CD8-positive, alpha-beta memory T cell (primary cell): ENCODE measurements at regions not wholly inside any gene's neighbourhood (a gene's known extent, or its start where the extent isn't known, plus 50 kb on each side); places are given as distances from the start of the nearest gene placed in this dataset.
"Not testable (repeated sequence)": the region's sequence is repeated elsewhere in the genome, so short reads cannot be mapped to it uniquely, and the experiment has no call there.

Experiments
- CTCF ChIA-PET: fragments of 350-600 bp; sonication (Branson Sonifier 250); formaldehyde crosslinking; loops from one replicate; lab custom pipeline; 2021; ENCODE audit warnings: antibody characterized with exemption; lab: Charles Lee
- POLR2A ChIA-PET: fragments of 350-600 bp; sonication (Branson Sonifier 250); formaldehyde crosslinking; loops from one replicate; lab custom pipeline; 2021; ENCODE audit warnings: antibody characterized with exemption; lab: Charles Lee
- DNase-seq, 5 donors: peaks; one replicate each; pipeline versions ENCODE4 v3.0.0 to v3.0.0-alpha.2; 2020 to 2022; ENCODE audit warnings: mixed read lengths in 1 of 5
- H3K27ac ChIP-seq: one replicate; pipeline ENCODE4 v1.7.0; 2013; ENCODE audit warnings: low read depth, mild to moderate bottlenecking, low read length, moderate library complexity
- H3K27me3 ChIP-seq: 2 replicates; pipeline ENCODE4 v1.7.0; 2013; ENCODE audit warnings: low read length, mild to moderate bottlenecking; ENCODE audit not compliant: insufficient read depth, poor library complexity, severe bottlenecking
- H3K36me3 ChIP-seq: 2 replicates; pipeline ENCODE4 v1.7.0; 2013; ENCODE audit warnings: mild to moderate bottlenecking, low read length, moderate library complexity; ENCODE audit not compliant: insufficient read depth
- H3K4me1 ChIP-seq: 2 replicates; pipeline ENCODE4 v1.7.0; 2013; ENCODE audit warnings: mild to moderate bottlenecking, low read length, moderate library complexity; ENCODE audit not compliant: insufficient read depth
- H3K4me3 ChIP-seq: 2 replicates; pipeline ENCODE4 v1.7.0; 2013; ENCODE audit warnings: mild to moderate bottlenecking, low read length
- H3K9me3 ChIP-seq: 2 replicates; pipeline ENCODE4 v1.7.0; 2013; ENCODE audit warnings: mild to moderate bottlenecking, low read length
- H3K27ac Mint-ChIP-seq, 8 donors: one replicate each; pipeline ENCODE4 v1.8.0; 2020 to 2021; ENCODE audit warnings: mixed read lengths in 8 of 8, mild to moderate bottlenecking in 6 of 8, inconsistent platforms in 3 of 8, moderate library complexity in 3 of 8
- H3K27me3 Mint-ChIP-seq, 2 donors: one replicate each; pipeline ENCODE4 v1.8.0; 2020 to 2021; ENCODE audit warnings: mixed read lengths in 2 of 2, mild to moderate bottlenecking in 1 of 2, moderate library complexity in 1 of 2
- H3K36me3 Mint-ChIP-seq, 3 donors: one replicate each; pipeline ENCODE4 v1.8.0; 2020 to 2021; ENCODE audit warnings: mixed read lengths in 3 of 3, inconsistent platforms in 1 of 3, mild to moderate bottlenecking in 1 of 3
- H3K4me1 Mint-ChIP-seq, 3 donors: one replicate each; pipeline ENCODE4 v1.8.0; 2020 to 2021; ENCODE audit warnings: mixed read lengths in 3 of 3, inconsistent platforms in 1 of 3, mild to moderate bottlenecking in 1 of 3
- H3K4me3 Mint-ChIP-seq, 7 donors: one replicate each; pipeline ENCODE4 v1.8.0; 2020 to 2021; ENCODE audit warnings: mixed read lengths in 7 of 7, mild to moderate bottlenecking in 6 of 7, moderate library complexity in 4 of 7, inconsistent platforms in 2 of 7
- H3K9me3 Mint-ChIP-seq, 5 donors: one replicate each; pipeline ENCODE4 v1.8.0; 2020 to 2022; ENCODE audit warnings: mixed read lengths in 5 of 5, mild to moderate bottlenecking in 3 of 5, moderate library complexity in 2 of 5, inconsistent platforms in 1 of 5

- H3K36me3 Mint-ChIP-seq = no peaks in the 10 kb centered on the region
- no peak overlapping the region for H3K4me3 Mint-ChIP-seq
- Histone ChIP-seq H3K4me1 (no peaks in the 10 kb centered on the region), H3K27ac (no peak overlapping the region), H3K4me3 (no peak overlapping the region), H3K9me3 (no peaks in the 10 kb centered on the region), H3K36me3 (no peaks in the 10 kb centered on the region), H3K27me3 (no peaks in the 10 kb centered on the region)
- CTCF ChIA-PET = no interaction called here
- H3K27me3 Mint-ChIP-seq = peaks cover 11 to 60% of the 10 kb centered on the region in 2 donors
- DNase-seq = no peak
- H3K4me1 Mint-ChIP-seq = no peaks in the 10 kb centered on the region
- no peak overlapping the region for H3K27ac Mint-ChIP-seq
- POLR2A ChIA-PET = no interaction called here
- H3K9me3 Mint-ChIP-seq = peaks cover 0 to 10% (median 2%) of the 10 kb centered on the region in 5 donors
Measured at GRCh38 chr1:38153778-38154470, 107.3 kb upstream of the POU3F1 start.

- H3K4me1 Mint-ChIP-seq = no peaks in the 10 kb centered on the region
- H3K27ac ChIP-seq = no peak overlapping the region
- ChIA-PET POLR2A (no interaction called here), CTCF (no interaction called here)
- DNase-seq = no peak
- H3K4me3 Mint-ChIP-seq = no peak overlapping the region
- H3K27me3 Mint-ChIP-seq = peaks cover 11 to 55% of the 10 kb centered on the region in 2 donors
- H3K4me3 ChIP-seq = no peak overlapping the region
- H3K27me3 ChIP-seq = no peaks in the 10 kb centered on the region
- H3K27ac Mint-ChIP-seq = no peak overlapping the region
- peaks cover 0 to 10% (median 2%) of the 10 kb centered on the region in 5 donors for H3K9me3 Mint-ChIP-seq
- no peaks in the 10 kb centered on the region for H3K4me1 ChIP-seq
- no peaks in the 10 kb centered on the region for H3K36me3 Mint-ChIP-seq
- H3K9me3 ChIP-seq = no peaks in the 10 kb centered on the region
- H3K36me3 ChIP-seq = no peaks in the 10 kb centered on the region
Measured at GRCh38 chr1:38153066-38153777, 106.6 kb upstream of the POU3F1 start.

GRCh38 chr1:38152351-38153065, 105.9 kb upstream of the POU3F1 start:
- Mint-ChIP-seq H3K27ac (no peak overlapping the region), H3K36me3 (no peaks in the 10 kb centered on the region), H3K4me3 (no peak overlapping the region), H3K9me3 (peaks cover 0 to 10% (median 2%) of the 10 kb centered on the region in 5 donors), H3K4me1 (no peaks in the 10 kb centered on the region), H3K27me3 (peaks cover 11 to 52% of the 10 kb centered on the region in 2 donors)
- DNase-seq = no peak
- no peaks in the 10 kb centered on the region for H3K27me3 ChIP-seq
- H3K4me1 ChIP-seq = no peaks in the 10 kb centered on the region
- ChIA-PET CTCF (no interaction called here), POLR2A (no interaction called here)
- no peaks in the 10 kb centered on the region for H3K36me3 ChIP-seq
- no peak overlapping the region for H3K27ac ChIP-seq
- no peak overlapping the region for H3K4me3 ChIP-seq
- no peaks in the 10 kb centered on the region for H3K9me3 ChIP-seq

DNA sequence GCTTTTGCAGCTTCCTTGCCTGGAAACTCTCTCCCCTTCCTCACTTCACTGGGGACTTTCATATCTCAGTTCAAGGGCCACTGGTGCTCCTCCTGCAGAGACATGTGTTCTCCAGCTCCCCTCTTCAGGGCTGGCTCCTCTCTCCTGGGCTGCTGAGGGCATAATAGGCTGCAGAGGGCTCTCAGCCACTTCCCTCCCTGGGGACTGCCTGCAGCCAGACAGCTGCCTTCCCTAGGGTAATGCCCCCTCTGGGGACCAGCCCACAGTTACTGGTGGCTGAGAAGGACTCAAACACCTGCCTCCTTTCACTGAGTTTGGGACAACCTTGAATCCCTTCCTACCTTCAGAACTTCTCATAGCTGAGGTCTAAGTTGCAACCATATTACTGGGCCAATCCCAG, 104.8 kb upstream of the POU3F1 start:
- no peaks in the 10 kb centered on the region for H3K27me3 ChIP-seq
- no peak overlapping the region for H3K4me3 Mint-ChIP-seq
- H3K4me1 ChIP-seq = no peaks in the 10 kb centered on the region
- ChIA-PET CTCF (no interaction called here), POLR2A (no interaction called here)
- H3K9me3 Mint-ChIP-seq = peaks cover 0 to 15% (median 4%) of the 10 kb centered on the region in 5 donors
- DNase-seq = no peak
- no peaks in the 10 kb centered on the region for H3K36me3 ChIP-seq
- peaks cover 11 to 47% of the 10 kb centered on the region in 2 donors for H3K27me3 Mint-ChIP-seq
- H3K36me3 Mint-ChIP-seq = no peaks in the 10 kb centered on the region
- H3K9me3 ChIP-seq = no peaks in the 10 kb centered on the region
- H3K4me1 Mint-ChIP-seq = no peaks in the 10 kb centered on the region
- H3K4me3 ChIP-seq = no peak overlapping the region
- no peak overlapping the region for H3K27ac ChIP-seq
- H3K27ac Mint-ChIP-seq = no peak overlapping the region

- H3K27me3 ChIP-seq, H3K27ac Mint-ChIP-seq, H3K4me1 ChIP-seq, H3K4me3 ChIP-seq, H3K27ac ChIP-seq, H3K9me3 ChIP-seq, H3K36me3 Mint-ChIP-seq, POLR2A ChIA-PET, DNase-seq, H3K4me1 Mint-ChIP-seq, H3K36me3 ChIP-seq, CTCF ChIA-PET, H3K4me3 Mint-ChIP-seq: not testable (repeated sequence)
- Mint-ChIP-seq H3K9me3 (peaks cover 8 to 12% (median 9%) of the 10 kb centered on the region in 5 donors), H3K27me3 (peaks cover 18 to 38% of the 10 kb centered on the region in 2 donors)
Measured at GRCh38 chr1:38146079-38146478, 99.5 kb upstream of the POU3F1 start.

DNA sequence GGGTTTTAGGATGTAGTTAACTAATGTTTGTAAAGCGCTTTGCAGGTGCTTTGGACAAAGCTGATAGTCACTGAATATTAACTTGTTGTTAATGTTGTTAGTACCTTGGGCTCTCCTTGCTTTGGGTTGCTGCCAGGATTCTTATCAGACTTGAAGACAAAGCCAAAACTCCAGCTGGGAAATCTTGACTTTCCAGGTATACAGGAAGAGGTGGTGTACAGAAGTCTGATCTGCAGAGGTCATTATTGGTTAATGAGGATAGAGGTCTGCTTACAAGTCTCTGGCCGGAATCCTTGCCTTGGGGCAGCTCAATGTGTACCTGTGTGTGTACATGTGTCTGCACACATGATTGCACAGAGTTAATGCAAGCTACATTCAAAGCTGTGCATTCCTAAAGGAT, 96.0 kb upstream of the POU3F1 start:
- Histone ChIP-seq H3K9me3 (no peaks in the 10 kb centered on the region), H3K36me3 (no peaks in the 10 kb centered on the region), H3K27me3 (peaks cover 12% of the 10 kb centered on the region), H3K4me1 (no peaks in the 10 kb centered on the region), H3K27ac (no peak overlapping the region), H3K4me3 (no peak overlapping the region)
- peaks cover 0 to 5% (median 4%) of the 10 kb centered on the region in 3 donors for H3K36me3 Mint-ChIP-seq
- no peak for DNase-seq
- H3K27me3 Mint-ChIP-seq = peaks cover 38 to 58% of the 10 kb centered on the region in 2 donors
- H3K27ac Mint-ChIP-seq = no peak overlapping the region
- H3K4me1 Mint-ChIP-seq = no peaks in the 10 kb centered on the region
- CTCF ChIA-PET = interaction anchor here (0.8 kb wide), 1 partner anchor 12 kb away, joined by 3 read pairs; no protein-coding TSS in a partner anchor
- H3K4me3 Mint-ChIP-seq = no peak overlapping the region
- POLR2A ChIA-PET = no interaction called here
- peaks cover 8 to 12% (median 9%) of the 10 kb centered on the region in 5 donors for H3K9me3 Mint-ChIP-seq

- peaks cover 5 to 11% (median 9%) of the 10 kb centered on the region in 5 donors for H3K9me3 Mint-ChIP-seq
- Histone ChIP-seq H3K36me3 (no peaks in the 10 kb centered on the region), H3K4me3 (no peak overlapping the region), H3K9me3 (no peaks in the 10 kb centered on the region), H3K27ac (no peak overlapping the region), H3K4me1 (no peaks in the 10 kb centered on the region), H3K27me3 (peaks cover 15% of the 10 kb centered on the region)
- H3K27me3 Mint-ChIP-seq = peaks cover 48 to 68% of the 10 kb centered on the region in 2 donors
- no peak overlapping the region for H3K27ac Mint-ChIP-seq
- no peak overlapping the region for H3K4me3 Mint-ChIP-seq
- H3K36me3 Mint-ChIP-seq = peaks cover 0 to 5% (median 4%) of the 10 kb centered on the region in 3 donors
- no peak for DNase-seq
- ChIA-PET POLR2A (no interaction called here), CTCF (no interaction called here)
- H3K4me1 Mint-ChIP-seq = no peaks in the 10 kb centered on the region
Measured at GRCh38 chr1:38141483-38141882, 94.9 kb upstream of the POU3F1 start.
